GM23338 (cell line): ENCODE measurements at regions not wholly inside any gene's neighbourhood (a gene's known extent, or its start where the extent isn't known, plus 50 kb on each side); places are given as distances from the start of the nearest gene placed in this dataset.

ENCODE experiments used
- ATAC-seq: fragments of 200-7000 bp; cut with Tn5 transposase; 3 replicates; pipeline ENCODE4 v1.9.1; 2020
- DNase-seq: peaks from one replicate; pipeline ENCODE4 v3.0.0-alpha.2; 2015; ENCODE audit warnings: low spot score
- H2AFZ ChIP-seq: fragments of 200-600 bp; sonication (generic); 2 replicates; pipeline ENCODE4 v1.8.0; 2016; ENCODE audit warnings: antibody characterized with exemption, mild to moderate bottlenecking, moderate library complexity
- H3F3A ChIP-seq: fragments of 200-600 bp; sonication (generic); replicated peaks from 2 replicates; pipeline ENCODE4 v1.8.0; 2017; ENCODE audit warnings: antibody characterized with exemption, mixed run types, low read depth
- H3K27ac ChIP-seq: fragments of 200-600 bp; sonication (generic); 2 replicates; pipeline ENCODE4 v1.6.1; 2016; ENCODE audit warnings: low read depth
- H3K27me3 ChIP-seq: fragments of 200-600 bp; sonication (generic); 2 replicates; pipeline ENCODE4 v1.8.0; 2016; ENCODE audit warnings: mild to moderate bottlenecking, mixed run types, moderate library complexity; ENCODE audit not compliant: insufficient read depth
- H3K36me3 ChIP-seq: fragments of 200-600 bp; sonication (generic); 2 replicates; pipeline ENCODE4 v1.8.0; 2016; ENCODE audit warnings: mild to moderate bottlenecking; ENCODE audit not compliant: insufficient read depth
- H3K4me1 ChIP-seq: fragments of 200-600 bp; sonication (generic); 2 replicates; pipeline ENCODE4 v1.8.0; 2016; ENCODE audit warnings: mild to moderate bottlenecking, moderate library complexity; ENCODE audit not compliant: insufficient read depth
- H3K4me2 ChIP-seq: fragments of 200-600 bp; sonication (generic); 2 replicates; pipeline ENCODE4 v1.7.1; 2017; ENCODE audit warnings: mixed run types
- H3K4me3 ChIP-seq: fragments of 200-600 bp; sonication (generic); 2 replicates; pipeline ENCODE4 v1.6.1; 2016; ENCODE audit warnings: mixed run types
- H3K79me2 ChIP-seq: fragments of 200-600 bp; sonication (generic); replicated peaks from 2 replicates; pipeline ENCODE4 v1.8.0; 2017; ENCODE audit warnings: mild to moderate bottlenecking; ENCODE audit not compliant: insufficient read depth
- H3K9me2 ChIP-seq: fragments of 200-600 bp; sonication (generic); 2 replicates; pipeline ENCODE4 v1.8.0; 2017; ENCODE audit not compliant: insufficient read depth
- H4K20me1 ChIP-seq: fragments of 200-600 bp; sonication (generic); replicated peaks from 2 replicates; pipeline ENCODE4 v1.8.0; 2017; ENCODE audit warnings: mild to moderate bottlenecking; ENCODE audit not compliant: insufficient read depth
- H3K27ac Mint-ChIP-seq: 2 replicates; pipeline ENCODE4 v1.8.0; 2020; ENCODE audit warnings: inconsistent platforms, mild to moderate bottlenecking, moderate library complexity, mixed read lengths
- H3K27me3 Mint-ChIP-seq: 3 replicates; pipeline ENCODE4 v1.8.0; 2022; ENCODE audit warnings: low read depth, mild to moderate bottlenecking, moderate library complexity, mixed read lengths, inconsistent platforms; ENCODE audit not compliant: insufficient read depth, poor library complexity
- H3K36me3 Mint-ChIP-seq: 3 replicates; pipeline ENCODE4 v1.8.0; 2021; ENCODE audit warnings: low read depth, mild to moderate bottlenecking, inconsistent platforms, moderate library complexity, mixed read lengths
- H3K4me1 Mint-ChIP-seq: 3 replicates; pipeline ENCODE4 v1.8.0; 2020; ENCODE audit warnings: mild to moderate bottlenecking, inconsistent platforms, mixed read lengths
- H3K4me3 Mint-ChIP-seq: 3 replicates; pipeline ENCODE4 v1.8.0; 2021; ENCODE audit warnings: moderate library complexity, mild to moderate bottlenecking, inconsistent platforms, mixed read lengths
- H3K9me3 Mint-ChIP-seq: 3 replicates; pipeline ENCODE4 v1.8.0; 2020; ENCODE audit warnings: moderate library complexity, mild to moderate bottlenecking, inconsistent platforms, mixed read lengths
- CTCF ChIP-seq, 2 experiments: fragments of 200-600 bp in 1 of 2; sonication (generic) in 1 of 2; conservative IDR thresholded peaks; 2 replicates each; pipeline versions ENCODE4 v1.5.1 to v1.6.1; 2016 to 2017; ENCODE audit warnings: antibody characterized with exemption in 2 of 2, low read depth in 2 of 2, mild to moderate bottlenecking in 2 of 2, moderate library complexity in 1 of 2
- ETS1 ChIP-seq: IDR thresholded peaks from 2 replicates; pipeline ENCODE4 v1.6.1; 2016; ENCODE audit warnings: antibody characterized with exemption
- JUNB ChIP-seq: IDR thresholded peaks from one replicate; pipeline ENCODE4 v1.6.1; 2016; ENCODE audit warnings: antibody characterized with exemption; ENCODE audit not compliant: unreplicated experiment
- POLR2AphosphoS5 ChIP-seq: IDR thresholded peaks from 2 replicates; pipeline ENCODE4 v1.6.1; 2016; ENCODE audit warnings: antibody characterized with exemption, low read depth
- STAT1 ChIP-seq: IDR thresholded peaks from one replicate; pipeline ENCODE4 v1.6.1; 2016; ENCODE audit warnings: antibody characterized with exemption; ENCODE audit not compliant: unreplicated experiment
- ZNF114 ChIP-seq: fragments of 250-450 bp; sonication (Bioruptor Pico); IDR thresholded peaks from 2 replicates; pipeline ENCODE4 v1.5.0; 2020; ENCODE audit warnings: mild to moderate bottlenecking, moderate library complexity
- ZNF331 ChIP-seq: fragments of 250-450 bp; sonication (Bioruptor Pico); IDR thresholded peaks from 2 replicates; pipeline ENCODE4 v1.5.0; 2020; ENCODE audit warnings: low read depth, mild to moderate bottlenecking, moderate library complexity
- ZNF462 ChIP-seq: fragments of 250-450 bp; sonication (Bioruptor Pico); IDR thresholded peaks from 2 replicates; pipeline ENCODE4 v1.5.0; 2020; ENCODE audit warnings: mild to moderate bottlenecking, moderate library complexity

- TF ChIP-seq CTCF (conservative IDR thresholded peaks at IDR 0.05; ENCODE audit: low read depth in 2 of 2) (no peak), ZNF114 (CRISPR knock-in tag) (no peak), POLR2AphosphoS5 (no peak)
Observed at GRCh38 chr13:76361868-76362267, 524.3 kb downstream of the KCTD12 start (continued).

GRCh38 chr13:76351541-76352229, 534.5 kb downstream of the KCTD12 start:
- Mint-ChIP-seq H3K36me3 (no peaks in the 10 kb centered on the region; the same call in 2 of the 3 replicates), H3K27me3 (no peaks in the 10 kb centered on the region), H3K4me3 (no peak overlapping the region), H3K4me1 (no peaks in the 10 kb centered on the region), H3K9me3 (no peaks in the 10 kb centered on the region), H3K27ac (no peak overlapping the region)
- Histone ChIP-seq H3K27ac (no peak overlapping the region), H3F3A (no peaks in the 10 kb centered on the region), H3K79me2 (no peaks in the 10 kb centered on the region), H3K9me2 (0 out of 2 replicates have a peak, but pooled peaks cover 10% of the 10 kb centered on the region), H4K20me1 (no peaks in the 10 kb centered on the region), H3K4me2 (no peak overlapping the region), H3K4me1 (no peaks in the 10 kb centered on the region), H3K36me3 (no peaks in the 10 kb centered on the region), H3K27me3 (no peaks in the 10 kb centered on the region), H2AFZ (no peak overlapping the region), H3K4me3 (no peak overlapping the region)
- TF ChIP-seq ETS1 (no peak), ZNF331 (CRISPR knock-in tag) (no peak), POLR2AphosphoS5 (no peak), STAT1 (no peak)
- DNase-seq (no peak), ATAC-seq (no peak)

- no peaks in the 10 kb centered on the region for H3K79me2 ChIP-seq
- H3K4me1 ChIP-seq = no peaks in the 10 kb centered on the region
- H3K4me2 ChIP-seq = no peak overlapping the region
- Mint-ChIP-seq H3K27ac (no peak overlapping the region), H3K9me3 (no peaks in the 10 kb centered on the region), H3K4me1 (no peaks in the 10 kb centered on the region), H3K27me3 (no peaks in the 10 kb centered on the region), H3K36me3 (no peaks in the 10 kb centered on the region; the same call in 2 of the 3 replicates), H3K4me3 (no peak overlapping the region)
- H3K4me3 ChIP-seq = no peak overlapping the region
- no peaks in the 10 kb centered on the region for H3F3A ChIP-seq
- H3K36me3 ChIP-seq = no peaks in the 10 kb centered on the region
- H3K27ac ChIP-seq = no peak overlapping the region
- no peak overlapping the region for H2AFZ ChIP-seq
- DNase-seq = no peak
- H3K27me3 ChIP-seq = no peaks in the 10 kb centered on the region
- ATAC-seq = no peak
- H3K9me2 ChIP-seq = 0 out of 2 replicates have a peak, but pooled peaks cover 2% of the 10 kb centered on the region
- no peaks in the 10 kb centered on the region for H4K20me1 ChIP-seq
- TF ChIP-seq JUNB = no peak
- no peak for TF ChIP-seq ZNF462
- TF ChIP-seq STAT1 = no peak
- no peak for TF ChIP-seq ZNF114 (CRISPR knock-in tag)
Observed at GRCh38 chr13:76350399-76350798, 535.8 kb downstream of the KCTD12 start.
